CD4-positive, alpha-beta memory T cell (primary cell): ENCODE measurements at regions not wholly inside any gene's neighbourhood (a gene's known extent, or its start where the extent isn't known, plus 50 kb on each side); places are given as distances from the start of the nearest gene placed in this dataset.
"Not testable (repeated sequence)": the region's sequence is repeated elsewhere in the genome, so short reads cannot be mapped to it uniquely, and the experiment has no call there.

Source experiments
- CTCF ChIA-PET: fragments of 350-600 bp; sonication (Branson Sonifier 250); formaldehyde crosslinking; loops from one replicate; lab custom pipeline; 2021; ENCODE audit warnings: inconsistent platforms; ENCODE audit not compliant: partially characterized antibody; lab: Charles Lee
- POLR2A ChIA-PET: fragments of 350-600 bp; sonication (Branson Sonifier 250); formaldehyde crosslinking; loops from one replicate; lab custom pipeline; 2021; ENCODE audit not compliant: partially characterized antibody; lab: Charles Lee
- DNase-seq, 5 donors: peaks; one replicate each; pipeline versions ENCODE4 v3.0.0 to v3.0.0-alpha.2; 2020 to 2022; ENCODE audit warnings: mixed read lengths in 1 of 5
- H3K27ac ChIP-seq: one replicate; pipeline ENCODE4 v1.7.0; 2013; ENCODE audit warnings: low read depth, low read length
- H3K27me3 ChIP-seq: 2 replicates; pipeline ENCODE4 v1.7.0; 2013; ENCODE audit warnings: mild to moderate bottlenecking, low read length, moderate library complexity; ENCODE audit not compliant: insufficient read depth
- H3K36me3 ChIP-seq: 2 replicates; pipeline ENCODE4 v1.7.0; 2013; ENCODE audit warnings: mild to moderate bottlenecking, low read length, moderate library complexity; ENCODE audit not compliant: insufficient read depth
- H3K4me1 ChIP-seq: 2 replicates; pipeline ENCODE4 v1.7.0; 2013; ENCODE audit warnings: mild to moderate bottlenecking, low read length, moderate library complexity; ENCODE audit not compliant: insufficient read depth
- H3K4me3 ChIP-seq, 2 donors: one replicate each; pipeline ENCODE4 v1.7.0; 2013; ENCODE audit warnings: low read length in 2 of 2, mild to moderate bottlenecking in 1 of 2
- H3K9me3 ChIP-seq, 2 donors: one replicate each; pipeline ENCODE4 v1.7.0; 2013; ENCODE audit warnings: low read length in 2 of 2, control low read depth in 1 of 2; ENCODE audit not compliant: control insufficient read depth in 1 of 2
- H3K27ac Mint-ChIP-seq, 7 donors: one replicate each; pipeline ENCODE4 v1.8.0; 2020 to 2021; ENCODE audit warnings: mixed read lengths in 7 of 7, mild to moderate bottlenecking in 6 of 7, inconsistent platforms in 3 of 7, moderate library complexity in 3 of 7
- H3K27me3 Mint-ChIP-seq, 2 donors: one replicate each; pipeline ENCODE4 v1.8.0; 2020 to 2021; ENCODE audit warnings: mixed read lengths in 2 of 2
- H3K36me3 Mint-ChIP-seq, 2 donors: one replicate each; pipeline ENCODE4 v1.8.0; 2020 to 2021; ENCODE audit warnings: mixed read lengths in 2 of 2, inconsistent platforms in 1 of 2, mild to moderate bottlenecking in 1 of 2
- H3K4me1 Mint-ChIP-seq, 4 donors: one replicate each; pipeline ENCODE4 v1.8.0; 2020 to 2021; ENCODE audit warnings: mixed read lengths in 4 of 4, mild to moderate bottlenecking in 1 of 4
- H3K4me3 Mint-ChIP-seq, 8 donors: one replicate each; pipeline ENCODE4 v1.8.0; 2020 to 2021; ENCODE audit warnings: mixed read lengths in 8 of 8, mild to moderate bottlenecking in 7 of 8, moderate library complexity in 6 of 8, inconsistent platforms in 3 of 8
- H3K9me3 Mint-ChIP-seq, 8 donors: one replicate each; pipeline ENCODE4 v1.8.0; 2020 to 2021; ENCODE audit warnings: mixed read lengths in 8 of 8, mild to moderate bottlenecking in 5 of 8, inconsistent platforms in 3 of 8, moderate library complexity in 1 of 8
- intact Hi-C: fragments of 100-400 bp; cut with micrococcal nuclease; formaldehyde crosslinking; loops from one replicate; pipeline ENCODE4 v1.15.1; 2023

DNA sequence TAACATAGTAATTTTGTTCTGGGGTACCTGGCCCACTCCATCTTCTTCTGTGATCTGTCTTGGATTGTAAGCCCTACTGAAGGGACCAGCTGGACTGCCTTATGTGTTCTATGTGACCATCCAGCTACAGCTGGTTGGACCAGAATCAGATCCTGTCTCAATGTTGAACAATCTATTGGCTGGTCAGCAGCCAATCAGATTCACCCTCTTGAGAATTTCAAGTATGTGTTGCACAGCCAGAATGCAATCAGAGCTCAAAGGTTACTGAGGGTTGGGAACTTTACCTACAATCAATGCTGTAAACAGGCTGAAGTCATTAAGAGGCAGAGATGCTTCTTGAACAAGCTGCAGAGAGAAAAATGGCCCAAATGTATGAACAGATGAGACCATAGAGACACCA lies 61.9 kb downstream of the KCNC4 start:
- ChIA-PET POLR2A (no interaction called here), CTCF (interaction anchor here (1.3 kb wide), 1 partner anchor 69 kb away, joined by 3 read pairs; no protein-coding TSS in a partner anchor)
- no peaks in the 10 kb centered on the region for H3K4me1 ChIP-seq
- H3K27ac ChIP-seq, result no peak overlapping the region
- H3K9me3 Mint-ChIP-seq, result no peaks in the 10 kb centered on the region
- H3K36me3 ChIP-seq, result no peaks in the 10 kb centered on the region
- intact Hi-C loops, result no loop called here
- H3K4me3 Mint-ChIP-seq, result no peak overlapping the region
- H3K27ac Mint-ChIP-seq, result no peak overlapping the region
- H3K27me3 ChIP-seq, result no peaks in the 10 kb centered on the region
- peaks cover 5 to 6% of the 10 kb centered on the region in 2 donors for H3K27me3 Mint-ChIP-seq
- DNase-seq, result no peak
- no peaks in the 10 kb centered on the region for H3K4me1 Mint-ChIP-seq
- no peak overlapping the region for H3K4me3 ChIP-seq
- no peaks in the 10 kb centered on the region for H3K9me3 ChIP-seq
- H3K36me3 Mint-ChIP-seq, result no peaks in the 10 kb centered on the region

DNA sequence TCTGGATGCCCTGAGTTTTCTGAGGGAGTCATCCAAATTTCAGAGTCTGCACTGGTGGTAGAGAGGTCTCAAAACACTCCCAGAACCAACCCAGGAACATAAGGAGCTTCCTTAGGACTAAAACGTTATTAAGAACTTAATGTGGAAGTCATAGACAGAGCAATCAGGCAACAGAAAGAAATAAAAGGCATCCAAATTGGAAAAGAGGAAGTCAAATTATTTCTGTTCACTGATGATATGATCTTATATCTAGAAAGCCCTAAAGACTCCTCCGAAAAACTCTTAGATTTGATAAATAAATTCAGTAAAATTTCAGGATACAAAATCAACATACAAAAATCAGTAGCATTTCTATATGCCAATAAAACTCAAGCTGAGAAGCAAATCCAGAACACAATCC lies 63.7 kb downstream of the KCNC4 start:
- H3K4me1 ChIP-seq, H3K27me3 Mint-ChIP-seq, H3K27me3 ChIP-seq, H3K4me3 ChIP-seq, CTCF ChIA-PET, H3K9me3 ChIP-seq, H3K36me3 Mint-ChIP-seq, H3K36me3 ChIP-seq, POLR2A ChIA-PET, H3K4me1 Mint-ChIP-seq, H3K27ac ChIP-seq, DNase-seq, H3K4me3 Mint-ChIP-seq, H3K9me3 Mint-ChIP-seq, intact Hi-C loops, H3K27ac Mint-ChIP-seq: not testable (repeated sequence)

GRCh38 chr1:110280126-110280525 lies 59.1 kb upstream of the RBM15 start:
- no peaks in the 10 kb centered on the region for H3K27me3 ChIP-seq
- H3K4me1 Mint-ChIP-seq, result no peaks in the 10 kb centered on the region
- no peak for DNase-seq
- ChIA-PET POLR2A (no interaction called here), CTCF (interaction anchor here (1.7 kb wide), 1 partner anchor 14 kb away, joined by 5 read pairs; no protein-coding TSS in a partner anchor)
- no peaks in the 10 kb centered on the region for H3K9me3 ChIP-seq
- H3K36me3 Mint-ChIP-seq, result no peaks in the 10 kb centered on the region
- no peaks in the 10 kb centered on the region for H3K9me3 Mint-ChIP-seq
- intact Hi-C loops, result no loop called here
- H3K27me3 Mint-ChIP-seq, result peaks cover 5% of the 10 kb centered on the region in 2 donors
- H3K36me3 ChIP-seq, result no peaks in the 10 kb centered on the region
- H3K27ac Mint-ChIP-seq, result no peak overlapping the region
- no peaks in the 10 kb centered on the region for H3K4me1 ChIP-seq
- no peak overlapping the region for H3K27ac ChIP-seq
- no peak overlapping the region for H3K4me3 Mint-ChIP-seq
- H3K4me3 ChIP-seq, result no peak overlapping the region

DNA sequence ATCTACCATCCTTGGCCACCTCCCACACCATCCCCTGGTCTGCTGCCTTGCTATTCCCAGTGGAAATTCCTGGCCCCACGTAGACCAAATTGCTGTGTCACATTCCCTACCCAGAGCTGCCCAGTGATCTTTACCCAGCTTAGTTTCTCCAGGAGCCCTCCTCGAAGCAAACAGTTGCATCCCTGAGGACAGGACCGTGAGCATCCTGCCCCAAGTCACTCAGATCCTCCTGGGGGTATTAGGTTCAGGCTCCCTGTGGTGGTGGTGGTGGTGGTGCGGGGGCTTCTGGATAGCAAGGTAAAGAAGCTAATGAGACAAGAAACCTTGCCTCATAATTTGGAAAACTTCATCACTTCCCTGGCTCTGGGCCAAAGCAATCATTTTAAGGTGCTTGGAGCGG lies 58.4 kb upstream of the RBM15 start:
- Mint-ChIP-seq H3K27me3 (peaks cover 5% of the 10 kb centered on the region in 2 donors), H3K9me3 (no peaks in the 10 kb centered on the region), H3K4me1 (no peaks in the 10 kb centered on the region), H3K4me3 (no peak overlapping the region), H3K36me3 (no peaks in the 10 kb centered on the region), H3K27ac (peak overlapping the region in 1 of 7 donors; percentile 9)
- intact Hi-C loops, result no loop called here
- Histone ChIP-seq H3K4me3 (no peak overlapping the region), H3K4me1 (no peaks in the 10 kb centered on the region), H3K27me3 (no peaks in the 10 kb centered on the region), H3K27ac (no peak overlapping the region), H3K36me3 (no peaks in the 10 kb centered on the region), H3K9me3 (no peaks in the 10 kb centered on the region)
- no peak for DNase-seq
- ChIA-PET CTCF (interaction anchor here (1.7 kb wide), 1 partner anchor 14 kb away, joined by 5 read pairs; no protein-coding TSS in a partner anchor), POLR2A (no interaction called here)

- Histone ChIP-seq H3K9me3 (no peaks in the 10 kb centered on the region), H3K27me3 (no peaks in the 10 kb centered on the region), H3K4me3 (no peak overlapping the region), H3K36me3 (no peaks in the 10 kb centered on the region), H3K4me1 (no peaks in the 10 kb centered on the region), H3K27ac (no peak overlapping the region)
- peaks cover 4 to 5% of the 10 kb centered on the region in 2 donors for H3K27me3 Mint-ChIP-seq
- intact Hi-C loops, result no loop called here
- ChIA-PET CTCF (no interaction called here), POLR2A (no interaction called here)
- no peak overlapping the region for H3K4me3 Mint-ChIP-seq
- no peak for DNase-seq
- no peaks in the 10 kb centered on the region for H3K4me1 Mint-ChIP-seq
- H3K9me3 Mint-ChIP-seq, result no peaks in the 10 kb centered on the region
- H3K27ac Mint-ChIP-seq, result no peak overlapping the region
- H3K36me3 Mint-ChIP-seq, result no peaks in the 10 kb centered on the region
These were observed 57.5 kb upstream of the RBM15 start for GRCh38 chr1:110281363-110282290.

GRCh38 chr1:110282395-110282794 lies 56.8 kb upstream of the RBM15 start:
- Mint-ChIP-seq H3K27me3 (peaks cover 4 to 5% of the 10 kb centered on the region in 2 donors), H3K36me3 (no peaks in the 10 kb centered on the region), H3K9me3 (no peaks in the 10 kb centered on the region), H3K4me1 (no peaks in the 10 kb centered on the region), H3K4me3 (no peak overlapping the region), H3K27ac (no peak overlapping the region)
- DNase-seq, result no peak
- intact Hi-C loops, result no loop called here
- CTCF ChIA-PET, result no interaction called here
- Histone ChIP-seq H3K4me3 (no peak overlapping the region), H3K4me1 (no peaks in the 10 kb centered on the region), H3K36me3 (no peaks in the 10 kb centered on the region), H3K9me3 (no peaks in the 10 kb centered on the region), H3K27me3 (no peaks in the 10 kb centered on the region), H3K27ac (no peak overlapping the region)
- POLR2A ChIA-PET, result no interaction called here

GRCh38 chr1:110283677-110284076 lies 55.5 kb upstream of the RBM15 start:
- Mint-ChIP-seq H3K9me3 (no peaks in the 10 kb centered on the region), H3K36me3 (no peaks in the 10 kb centered on the region), H3K27me3 (peaks cover 4 to 5% of the 10 kb centered on the region in 2 donors), H3K4me1 (no peaks in the 10 kb centered on the region), H3K27ac (no peak overlapping the region), H3K4me3 (no peak overlapping the region)
- H3K36me3 ChIP-seq, result no peaks in the 10 kb centered on the region
- no peaks in the 10 kb centered on the region for H3K9me3 ChIP-seq
- H3K4me1 ChIP-seq, result no peaks in the 10 kb centered on the region
- H3K27me3 ChIP-seq, result no peaks in the 10 kb centered on the region
- DNase-seq, result no peak
- H3K4me3 ChIP-seq, result no peak overlapping the region
- intact Hi-C loops, result no loop called here
- no peak overlapping the region for H3K27ac ChIP-seq
- ChIA-PET POLR2A (no interaction called here), CTCF (no interaction called here)
